HepG2 (cell line): ENCODE measurements at regions not wholly inside any gene's neighbourhood (a gene's known extent, or its start where the extent isn't known, plus 50 kb on each side); places are given as distances from the start of the nearest gene placed in this dataset.

ENCODE experiments used
- ATAC-seq: fragments of 200-7000 bp; cut with Tn5 transposase; 3 replicates; pipeline ENCODE4 v1.9.1; 2020; ENCODE audit warnings: mild to moderate bottlenecking, moderate library complexity
- BruUV-seq: library from RNA; stranded (reverse); fragments of 400-500 nt; replicated peaks from 2 replicates; lab custom pipeline; 2021; lab: Mats Ljungman, UMichigan
- CTCF ChIA-PET: fragments of 300-600 bp; formaldehyde crosslinking; extraction: SDS; loops from one replicate; lab custom pipeline; 2021; ENCODE audit warnings: low total read pairs, inconsistent platforms, low intra/inter-chr PET ratio; lab: Yijun Ruan, JAX
- POLR2A ChIA-PET: fragments of 350-600 bp; sonication (Branson Sonifier 250); formaldehyde crosslinking; loops from one replicate; lab custom pipeline; 2020; ENCODE audit warnings: antibody characterized with exemption, inconsistent platforms; lab: Yijun Ruan, JAX
- DNase-seq: peaks from one replicate; pipeline ENCODE4 v3.0.0-alpha.2; 2015; ENCODE audit warnings: low spot score
- FAIRE-seq: peaks from 3 replicates; lab custom pipeline; 2011; peaks lifted over from hg19 to GRCh38; lab: Jason Lieb, UNC
- H2AFZ ChIP-seq: one replicate; pipeline ENCODE4 v1.6.1; 2011; ENCODE audit warnings: low read length, inconsistent platforms
- H3K27ac ChIP-seq: fragments of 300-600 bp; 3 replicates; pipeline ENCODE4 v1.8.0; 2011; ENCODE audit warnings: mixed run types, mild to moderate bottlenecking, mixed read lengths, low read length, inconsistent platforms; ENCODE audit not compliant: insufficient read depth; ENCODE audit errors: extremely low read length
- H3K27me3 ChIP-seq, 2 experiments: fragments of 200-600 bp in 1 of 2; 2 replicates in 1 of 2; 3 replicates in 1 of 2; pipeline versions ENCODE4 v1.6.0 to v1.8.0; 2011; ENCODE audit warnings: low read length in 2 of 2, mild to moderate bottlenecking in 2 of 2, moderate library complexity in 2 of 2, inconsistent platforms in 1 of 2; ENCODE audit not compliant: insufficient read depth in 2 of 2, control insufficient read depth in 1 of 2
- H3K36me3 ChIP-seq, 2 experiments: fragments of 200-600 bp in 1 of 2; replicated peaks in 1 of 2; 2 replicates in 1 of 2; 3 replicates in 1 of 2; pipeline versions ENCODE4 v1.5.1 to v1.8.0; 2011; ENCODE audit warnings: low read length in 2 of 2, inconsistent platforms in 1 of 2; ENCODE audit not compliant: insufficient read depth in 2 of 2, control insufficient read depth in 1 of 2
- H3K4me1 ChIP-seq: 2 replicates; pipeline ENCODE4 v1.5.1; 2012; ENCODE audit warnings: low read length, inconsistent platforms; ENCODE audit not compliant: insufficient read depth
- H3K4me2 ChIP-seq: 2 replicates; pipeline ENCODE4 v1.6.0; 2011; ENCODE audit warnings: low read depth, low read length, inconsistent platforms
- H3K4me3 ChIP-seq, 3 experiments: fragments of 200-600 bp in 1 of 3; sonication (generic), shearing (Covaris generic) in 1 of 3; replicated peaks in 1 of 3; 2 replicates each; pipeline ENCODE4 v1.5.1; 2011 to 2016; ENCODE audit warnings: low read length in 3 of 3, inconsistent platforms in 2 of 3, low read depth in 2 of 3, mild to moderate bottlenecking in 2 of 3, control low read depth in 1 of 3, mixed read lengths in 1 of 3; ENCODE audit not compliant: insufficient read depth in 1 of 3
- H3K79me2 ChIP-seq: one replicate; pipeline ENCODE4 v1.6.1; 2011; ENCODE audit warnings: low read length, inconsistent platforms; ENCODE audit not compliant: insufficient read depth
- H3K9ac ChIP-seq: 2 replicates; pipeline ENCODE4 v1.6.0; 2011; ENCODE audit warnings: mild to moderate bottlenecking, low read depth, low read length, inconsistent platforms; ENCODE audit not compliant: insufficient read depth
- H3K9me3 ChIP-seq: 2 replicates; pipeline ENCODE4 v1.5.1; 2012; ENCODE audit warnings: mild to moderate bottlenecking, low read length
- H4K20me1 ChIP-seq: 2 replicates; pipeline ENCODE4 v1.6.0; 2011; ENCODE audit warnings: inconsistent platforms, mild to moderate bottlenecking, low read length, moderate library complexity; ENCODE audit not compliant: insufficient read depth
- ATF5 ChIP-seq: sonication (generic); formaldehyde crosslinking; IDR thresholded peaks from 2 replicates; pipeline ENCODE4 v1.4.0; 2020; ENCODE audit warnings: mild to moderate bottlenecking, low read depth, missing genetic modification reagents
- ATRX ChIP-seq: sonication (generic); formaldehyde crosslinking; IDR thresholded peaks from 2 replicates; pipeline ENCODE4 v1.4.0; 2020; ENCODE audit warnings: missing genetic modification reagents, borderline replicate concordance
- EED ChIP-seq: sonication (generic); formaldehyde crosslinking; IDR thresholded peaks from 2 replicates; pipeline ENCODE4 v1.5.0; 2020; ENCODE audit warnings: mild to moderate bottlenecking, missing genetic modification reagents
- EP300 ChIP-seq, 3 experiments: sonication (generic) in 1 of 3; formaldehyde crosslinking in 1 of 3; IDR thresholded peaks; 2 replicates each; pipeline versions ENCODE4 v1.5.1 to v1.6.1; 2011 to 2020; ENCODE audit warnings: low read depth in 2 of 3, low read length in 2 of 3, borderline replicate concordance in 1 of 3, improper control_type of control experiment in 1 of 3, mild to moderate bottlenecking in 1 of 3, missing genetic modification reagents in 1 of 3, moderate library complexity in 1 of 3
- HIVEP1 ChIP-seq: sonication (generic); formaldehyde crosslinking; IDR thresholded peaks from 2 replicates; pipeline ENCODE4 v1.4.0; 2020; ENCODE audit warnings: mild to moderate bottlenecking, missing genetic modification reagents
- HOXD1 ChIP-seq: sonication (generic); formaldehyde crosslinking; IDR thresholded peaks from 2 replicates; pipeline ENCODE4 v1.5.0; 2020; ENCODE audit warnings: missing genetic modification reagents
- MAZ ChIP-seq, 2 experiments: sonication (generic) in 1 of 2; formaldehyde crosslinking in 1 of 2; IDR thresholded peaks; 2 replicates each; pipeline versions ENCODE4 v1.5.0 to v1.6.1; 2012 to 2020; ENCODE audit warnings: low read depth in 2 of 2, mild to moderate bottlenecking in 2 of 2, borderline replicate concordance in 1 of 2, improper control_type of control experiment in 1 of 2, low read length in 1 of 2, missing genetic modification reagents in 1 of 2, moderate library complexity in 1 of 2
- RORA ChIP-seq: sonication (generic); formaldehyde crosslinking; IDR thresholded peaks from 2 replicates; pipeline ENCODE4 v1.5.0; 2020; ENCODE audit warnings: mild to moderate bottlenecking, missing genetic modification reagents, moderate library complexity
- YEATS4 ChIP-seq: sonication (generic); formaldehyde crosslinking; IDR thresholded peaks from 2 replicates; pipeline ENCODE4 v1.4.0; 2020; ENCODE audit warnings: missing genetic modification reagents, borderline replicate concordance
- ZBTB42 ChIP-seq: sonication (generic); formaldehyde crosslinking; IDR thresholded peaks from 2 replicates; pipeline ENCODE4 v1.5.0; 2020; ENCODE audit warnings: mild to moderate bottlenecking, missing genetic modification reagents
- ZFP62 ChIP-seq: sonication (generic); formaldehyde crosslinking; IDR thresholded peaks from 2 replicates; pipeline ENCODE4 v1.4.0; 2020; ENCODE audit warnings: missing genetic modification reagents
- ZNF282 ChIP-seq: fragments of 450-650 bp; IDR thresholded peaks from 2 replicates; pipeline ENCODE4 v1.6.1; 2018; ENCODE audit not compliant: partially characterized antibody
- ZNF430 ChIP-seq: sonication (generic); formaldehyde crosslinking; IDR thresholded peaks from 2 replicates; pipeline ENCODE4 v1.9.0; 2021; ENCODE audit warnings: mild to moderate bottlenecking, missing genetic modification reagents
- ZNF512B ChIP-seq: sonication (generic); formaldehyde crosslinking; IDR thresholded peaks from 2 replicates; pipeline ENCODE4 v1.5.1; 2020; ENCODE audit warnings: missing genetic modification reagents, mild to moderate bottlenecking, borderline replicate concordance
- ZNF639 ChIP-seq: conservative IDR thresholded peaks from 2 replicates; pipeline ENCODE4 v1.6.1; 2018; ENCODE audit warnings: missing genetic modification reagents
- WGBS: methylation state at CpG from one replicate; pipeline ENCODE4 v1.1.6; 2017; ENCODE audit warnings: low lambda C conversion rate; 5-methylcytosine and 5-hydroxymethylcytosine counted together
- in situ Hi-C: cut with HindIII; loops from 2 replicates; pipeline ENCODE4 v1.10.0; 2017; ENCODE audit warnings: low pct_unique_long_range_greater_than_20kb; ENCODE audit not compliant: extremely low pct_ligation_motif_present
- intact Hi-C: fragments of 100-400 bp; cut with micrococcal nuclease; formaldehyde crosslinking; loops from one replicate; pipeline ENCODE4 v1.10.0; 2022; ENCODE audit not compliant: unreplicated experiment

- TF ChIP-seq ZNF512B (CRISPR knock-in tag) (no peak), RORA (CRISPR knock-in tag) (no peak), ATF5 (CRISPR knock-in tag) (no peak), ZFP62 (CRISPR knock-in tag) (no peak), HIVEP1 (CRISPR knock-in tag) (no peak), ATRX (no peak)
- TF ChIP-seq, all 625 proteins: peak for 0
Observed at GRCh38 chr17:72287586-72287985, 166.8 kb downstream of the SOX9 start (continued).

GRCh38 chr17:72294487-72294893 is 173.7 kb downstream of the SOX9 start:
- FAIRE-seq, result no peak
- Histone ChIP-seq H3K4me3 (no peak overlapping the region), H3K27me3 (peaks cover 1 to 14% of the 10 kb centered on the region in 2 experiments; a peak in 1 of 5 replicates), H3K79me2 (no peaks in the 10 kb centered on the region), H3K9me3 (no peaks in the 10 kb centered on the region), H4K20me1 (no peaks in the 10 kb centered on the region), H3K9ac (no peak overlapping the region), H3K4me1 (peaks cover 45% of the 10 kb centered on the region), H3K27ac (no peak overlapping the region), H2AFZ (no peak overlapping the region), H3K4me2 (no peak overlapping the region), H3K36me3 (no peaks in the 10 kb centered on the region)
- ChIA-PET POLR2A (no interaction called here), CTCF (no interaction called here)
- ATAC-seq, result no peak
- no peak for DNase-seq
- WGBS, result 39% methylated on average over 3 of the region's 3 CpGs
- no TSS peak for BruUV-seq
- intact Hi-C loops (no loop called here), in situ Hi-C loops (no loop called here)
- TF ChIP-seq EP300 (IDR thresholded peaks at IDR 0.05; ENCODE audit: low read depth in 2 of 2, low read length in 2 of 2) (no peak), EP300 (CRISPR knock-in tag; IDR thresholded peaks at IDR 0.05; ENCODE audit: borderline replicate concordance) (no peak), ZBTB42 (no peak), HOXD1 (CRISPR knock-in tag) (no peak), ZNF639 (CRISPR knock-in tag) (no peak), ZNF282 (no peak), ZNF430 (CRISPR knock-in tag) (no peak), MAZ (IDR thresholded peaks at IDR 0.05; ENCODE audit: borderline replicate concordance, low read depth, low read length) (no peak), MAZ (CRISPR knock-in tag; IDR thresholded peaks at IDR 0.05; ENCODE audit: low read depth) (no peak), EED (CRISPR knock-in tag) (no peak), YEATS4 (CRISPR knock-in tag) (no peak), ZNF512B (CRISPR knock-in tag) (no peak)
